ENCODE measurements at regions not wholly inside any gene's neighbourhood (a gene's known extent, or its start where the extent isn't known, plus 50 kb on each side); places are given as distances from the start of the nearest gene placed in this dataset.

GRCh38 chr15:87403973-87404372 is 852.6 kb downstream of the NTRK3 start:
- no peak for TF ChIP-seq POLR2A (IDR thresholded peaks at IDR 0.05)
- no peak for TF ChIP-seq POLR2AphosphoS5 (IDR thresholded peaks at IDR 0.05)

Measured in suprapubic skin (tissue), 4 donors.